ENCODE measurements at regions not wholly inside any gene's neighbourhood (a gene's known extent, or its start where the extent isn't known, plus 50 kb on each side); places are given as distances from the start of the nearest gene placed in this dataset.

DNA sequence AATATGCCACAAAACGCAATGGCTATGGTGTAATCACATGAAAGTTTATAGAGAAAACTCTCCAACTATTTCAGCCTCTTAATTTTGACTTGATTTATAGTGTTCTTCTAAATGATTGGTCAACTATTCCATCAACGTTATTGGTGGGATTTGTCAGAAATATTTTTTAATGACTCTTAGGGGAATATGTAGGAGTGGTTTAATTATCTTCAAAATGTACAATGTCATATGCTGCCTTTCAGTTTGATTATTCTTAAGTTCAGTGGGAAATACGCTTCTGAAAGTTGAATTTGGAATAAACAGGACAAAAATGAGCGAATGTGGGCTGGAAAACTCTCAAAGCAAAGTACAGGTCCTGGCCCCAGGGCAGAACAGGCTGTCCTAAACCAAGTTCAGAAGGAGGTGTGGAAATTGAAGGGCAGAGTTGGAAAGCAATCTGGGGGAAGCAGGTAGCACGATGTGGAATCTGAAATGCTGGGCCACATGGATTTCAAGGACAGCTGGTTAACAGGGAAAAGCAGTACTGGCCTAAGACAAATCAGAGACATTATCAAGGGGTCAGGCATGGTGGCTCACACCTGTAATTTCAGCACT, 60.8 kb upstream of the MYCBP2 start:
- intact Hi-C loops (cut with DNase I) = no loop called here
- no peak for DNase-seq

DNA sequence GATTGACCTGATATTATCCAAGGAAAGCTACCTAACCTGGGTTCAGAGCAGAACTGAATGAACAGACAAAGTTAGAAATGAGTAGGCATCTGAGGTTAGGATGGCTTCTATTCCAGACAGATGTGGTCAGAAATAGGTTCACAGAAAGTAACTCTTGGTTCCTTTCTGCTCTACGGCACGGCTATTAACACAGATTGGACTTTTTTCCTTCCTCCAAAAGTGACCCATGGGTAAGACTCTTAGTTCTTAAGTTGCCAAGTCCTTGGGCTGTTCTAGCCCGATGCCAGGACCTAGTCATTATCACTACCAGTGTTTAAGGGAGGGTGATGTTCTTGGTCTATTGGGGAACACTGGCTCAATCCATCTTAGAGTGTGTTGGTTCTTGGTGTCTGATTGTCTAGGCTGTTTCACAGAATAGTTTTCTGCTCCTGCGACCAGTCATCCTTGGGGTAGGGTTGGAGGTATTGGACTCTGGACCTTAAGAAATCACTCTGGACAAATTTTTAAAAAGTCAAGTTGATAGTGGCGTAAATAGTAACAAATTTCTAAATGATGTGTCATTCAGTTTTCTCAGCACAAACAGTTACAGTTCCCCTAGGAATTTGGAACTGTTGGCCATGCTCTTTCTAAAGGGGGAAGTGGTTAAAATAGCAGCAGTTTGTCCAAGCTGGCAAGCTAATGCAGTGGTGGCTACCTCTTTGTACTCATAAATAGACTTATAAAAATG, 60.1 kb upstream of the MYCBP2 start:
- intact Hi-C loops (cut with DNase I) = no loop called here
- DNase-seq = no peak

DNA sequence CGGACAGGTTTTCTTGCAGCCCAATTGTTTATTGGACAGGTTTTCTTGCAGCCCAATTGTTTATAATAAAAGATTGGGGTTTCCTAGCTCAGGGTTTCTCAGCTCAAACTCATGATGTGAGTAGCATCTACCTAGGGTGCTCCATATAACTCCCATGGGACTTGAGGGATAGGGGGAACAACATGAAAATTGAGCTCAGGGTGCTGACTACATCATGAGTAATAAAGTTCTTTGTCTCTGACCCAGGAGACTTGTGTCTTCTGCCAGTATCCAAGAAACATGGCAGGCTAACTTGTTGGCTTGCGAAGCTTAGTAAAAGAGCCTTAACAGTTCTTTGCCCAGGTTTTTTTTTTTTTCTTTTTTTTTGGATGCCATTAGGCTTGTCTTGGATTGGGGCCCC, 59.2 kb upstream of the MYCBP2 start:
- no peak for DNase-seq
- intact Hi-C loops (cut with DNase I) = no loop called here

DNA sequence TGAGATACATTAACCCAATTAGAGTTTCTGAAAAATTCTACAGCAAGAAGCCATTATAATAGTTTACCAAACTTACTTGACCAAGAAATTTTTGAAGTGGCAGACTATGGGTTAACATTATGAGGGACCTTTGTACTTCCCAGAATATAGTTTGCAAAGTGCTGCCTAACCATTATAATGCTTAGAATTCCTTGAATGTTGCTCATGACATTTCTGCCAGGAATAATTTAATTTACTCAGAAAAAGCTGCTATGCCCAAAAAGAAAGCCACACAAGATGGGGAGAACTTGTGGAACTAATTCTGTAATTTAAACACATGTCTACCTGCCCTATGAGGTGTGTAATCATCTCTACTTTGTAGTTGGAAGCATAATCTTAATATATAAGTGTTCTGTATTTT, 58.1 kb upstream of the MYCBP2 start:
- no peak for DNase-seq
- intact Hi-C loops (cut with DNase I) = no loop called here

DNA sequence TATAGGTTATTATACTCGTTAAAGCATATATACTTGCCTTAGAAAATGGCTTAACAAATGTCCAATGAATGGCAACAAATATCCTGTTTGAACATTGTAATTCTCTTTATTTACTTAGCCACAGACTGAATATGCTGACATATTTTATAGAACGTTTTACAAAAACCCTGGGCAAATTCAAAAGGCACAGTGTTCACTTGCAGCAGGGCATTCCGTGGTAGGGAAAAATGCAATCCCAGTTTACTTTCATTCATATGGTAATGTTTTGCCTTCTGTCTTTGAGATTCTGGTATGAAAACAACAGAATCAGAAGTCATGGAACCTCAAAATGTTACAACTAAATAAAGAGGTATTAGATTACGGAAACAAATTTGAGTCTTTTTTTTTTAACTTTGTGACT, 56.2 kb upstream of the MYCBP2 start:
- no peak for DNase-seq
- intact Hi-C loops (cut with DNase I) = no loop called here

DNA sequence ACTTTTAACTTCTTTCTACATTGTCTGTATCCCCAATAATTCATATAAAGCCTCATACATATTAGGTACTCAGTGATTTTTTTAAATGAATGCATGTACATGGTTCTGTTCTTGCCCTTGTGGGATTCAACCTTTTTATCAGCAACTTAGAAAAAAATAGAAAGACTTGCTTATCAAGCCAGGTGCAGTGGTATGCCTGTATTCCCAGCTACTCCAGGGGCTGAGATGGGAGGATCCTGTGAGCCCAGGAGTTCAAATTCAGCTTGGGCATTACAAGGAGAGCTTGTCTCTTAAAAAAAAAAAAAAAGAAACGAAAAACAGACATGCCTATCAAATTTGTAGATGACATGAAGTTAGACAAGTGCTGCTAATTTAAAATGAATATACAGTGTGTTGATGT, 54.2 kb upstream of the MYCBP2 start:
- DNase-seq = no peak
- intact Hi-C loops (cut with DNase I) = no loop called here

DNA sequence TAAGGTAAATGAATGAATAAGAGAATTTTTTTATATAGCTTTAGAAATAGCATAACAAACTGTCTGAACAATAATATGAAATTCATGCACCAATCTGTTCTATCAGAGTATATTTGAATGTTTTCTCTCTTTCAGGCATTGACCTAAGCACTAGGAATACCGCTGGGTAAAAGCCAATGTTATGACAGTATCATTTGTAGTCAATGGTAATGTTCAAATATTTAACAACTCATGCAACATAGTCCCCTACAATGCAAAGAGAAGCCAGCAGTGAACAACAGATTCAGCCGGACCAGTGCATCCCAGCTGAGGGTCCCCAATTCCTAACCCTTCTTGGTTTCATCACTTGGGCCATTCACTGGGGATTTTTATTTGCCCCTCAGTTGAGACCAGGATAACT, 52.6 kb upstream of the MYCBP2 start:
- intact Hi-C loops (cut with DNase I) = no loop called here
- DNase-seq = no peak

DNA sequence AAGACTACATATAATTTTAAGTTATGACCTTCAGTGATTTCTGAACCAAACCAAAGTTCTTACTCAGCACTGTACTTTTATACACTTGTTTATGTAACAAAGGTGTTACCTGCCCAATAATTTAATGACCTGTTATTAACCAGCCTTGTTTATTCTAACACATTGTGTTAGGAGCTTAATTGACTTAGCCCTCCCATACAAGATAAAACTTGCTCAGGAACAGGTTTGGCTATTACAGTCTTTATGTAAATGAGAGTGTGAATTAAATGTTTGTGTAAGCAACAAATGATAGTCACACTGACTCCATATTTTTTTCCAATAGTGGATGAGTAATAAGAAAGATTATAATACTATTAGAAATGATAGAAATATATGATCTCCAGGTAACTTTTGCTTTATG, 51.8 kb upstream of the MYCBP2 start:
- DNase-seq = no peak
- intact Hi-C loops (cut with DNase I) = no loop called here

DNA sequence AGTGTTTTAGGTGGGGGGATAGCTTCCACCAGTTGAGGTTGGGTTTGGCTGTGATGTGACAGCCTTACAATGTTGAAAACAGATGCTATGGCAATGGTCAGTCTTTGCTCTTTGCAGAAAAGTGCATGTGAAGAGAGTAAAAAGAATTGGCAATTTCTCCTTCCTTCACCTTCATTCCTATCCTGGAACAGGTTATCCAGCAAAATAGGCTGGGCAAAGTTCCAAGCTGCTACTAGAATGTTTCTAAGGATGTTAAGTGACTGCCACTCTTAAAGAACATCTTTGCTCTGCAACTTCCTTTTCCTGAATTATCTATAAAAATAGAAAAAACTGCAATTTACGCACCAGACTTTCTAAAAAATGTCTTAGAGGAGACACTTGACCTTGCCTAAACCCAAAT, 50.1 kb upstream of the MYCBP2 start:
- DNase-seq = peak in 10 of 42 donors; percentile 19 to 68 (median 34)
- intact Hi-C loops (cut with DNase I) = no loop called here
